ENCODE measurements at regions not wholly inside any gene's neighbourhood (a gene's known extent, or its start where the extent isn't known, plus 50 kb on each side); places are given as distances from the start of the nearest gene placed in this dataset.

DNA sequence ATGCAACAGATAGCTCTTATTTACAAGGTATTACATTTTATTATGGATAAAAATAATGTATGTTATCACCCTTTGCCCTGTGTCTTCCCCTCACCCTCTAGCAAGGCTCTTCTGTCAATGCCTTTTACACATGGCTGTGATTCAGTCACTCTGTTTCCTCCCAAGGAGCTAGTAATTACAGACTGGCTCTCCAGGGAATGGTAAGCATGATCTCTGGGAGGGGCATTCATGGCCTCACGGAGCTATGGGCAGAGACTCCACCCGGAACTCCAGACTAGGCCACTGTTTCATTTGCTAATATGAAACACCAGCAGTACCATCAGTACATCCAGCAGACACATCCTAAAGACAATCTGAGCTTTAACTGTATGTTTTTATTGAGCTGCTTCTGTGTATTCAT is 410.9 kb upstream of the CYRIA start:
- Histone ChIP-seq H3K27ac (ENCODE audit: low read depth in 1 of 2, low read length in 2 of 2) (no peak overlapping the region), H3K4me3 (ENCODE audit: low read length in 2 of 2) (no peak overlapping the region), H3K4me1 (ENCODE audit: control insufficient read depth in 1 of 2, insufficient read depth in 2 of 2, low read length in 2 of 2) (no peaks in the 10 kb centered on the region), H3K36me3 (ENCODE audit: control insufficient read depth in 1 of 2, insufficient read depth in 2 of 2, low read length in 1 of 2) (no peaks in the 10 kb centered on the region), H3K27me3 (ENCODE audit: control insufficient read depth in 1 of 2, insufficient read depth in 2 of 2, low read length in 1 of 2) (no peaks in the 10 kb centered on the region), H3K9me3 (ENCODE audit: control insufficient read depth, low read length) (peaks cover 3% of the 10 kb centered on the region)
- DNase-seq (no peak), ATAC-seq (ENCODE audit: low FRiP score) (no peak)
- intact Hi-C loops (cut with DNase I), result no loop called here
- 19 to 20% methylated on average over 2 of the region's 2 CpGs for whole genome bisulfite sequencing, 2 donors

DNA sequence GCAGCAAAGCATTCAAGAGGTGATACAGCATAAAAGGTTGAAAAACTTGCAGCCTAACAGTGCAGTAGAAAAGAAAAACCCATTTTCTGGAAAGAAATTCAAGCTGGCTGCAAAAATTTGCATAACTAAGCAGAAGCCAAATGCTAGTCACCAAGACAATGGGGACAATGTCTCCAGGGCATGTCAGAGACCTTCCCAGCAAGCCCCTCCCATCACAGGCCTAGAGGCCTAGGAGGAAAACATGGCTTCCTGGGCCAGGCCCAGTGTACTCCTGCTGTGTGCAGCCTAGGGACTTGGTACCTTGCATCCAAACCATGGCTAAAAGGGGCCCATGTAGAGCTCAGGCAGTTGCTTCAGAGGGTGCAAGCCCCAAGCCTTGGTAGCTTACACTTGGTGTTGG is 405.1 kb upstream of the CYRIA start:
- Histone ChIP-seq H3K4me1 (ENCODE audit: control insufficient read depth in 1 of 2, insufficient read depth in 2 of 2, low read length in 2 of 2) (no peaks in the 10 kb centered on the region), H3K36me3 (ENCODE audit: control insufficient read depth in 1 of 2, insufficient read depth in 2 of 2, low read length in 1 of 2) (no peaks in the 10 kb centered on the region), H3K27me3 (ENCODE audit: control insufficient read depth in 1 of 2, insufficient read depth in 2 of 2, low read length in 1 of 2) (no peaks in the 10 kb centered on the region), H3K27ac (ENCODE audit: low read depth in 1 of 2, low read length in 2 of 2) (no peak overlapping the region), H3K4me3 (ENCODE audit: low read length in 2 of 2) (no peak overlapping the region), H3K9me3 (ENCODE audit: control insufficient read depth, low read length) (no peaks in the 10 kb centered on the region)
- no peak for DNase-seq
- no peak for ATAC-seq (ENCODE audit: low FRiP score)
- intact Hi-C loops (cut with DNase I), result no loop called here

DNA sequence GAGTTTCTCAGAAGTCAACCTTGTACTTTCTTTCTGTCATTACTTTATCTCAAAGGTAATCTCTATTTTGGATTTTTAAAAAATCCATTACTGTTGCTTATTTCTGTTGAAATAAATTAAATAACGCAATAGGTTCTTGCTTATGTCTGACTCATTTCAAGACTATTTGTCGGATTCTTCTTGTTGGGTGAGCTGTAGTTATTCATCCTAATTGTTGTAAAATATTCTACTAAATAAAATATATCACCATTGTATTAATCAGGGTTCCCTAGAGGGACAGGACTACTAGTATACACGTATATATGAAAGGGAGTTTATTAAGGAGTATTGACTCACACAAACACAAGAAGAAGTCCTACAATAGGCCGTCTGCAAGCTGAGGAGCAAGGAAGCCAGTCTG is 403.9 kb upstream of the CYRIA start:
- DNase-seq, result no peak
- Histone ChIP-seq H3K27ac (ENCODE audit: low read depth in 1 of 2, low read length in 2 of 2) (no peak overlapping the region), H3K4me3 (ENCODE audit: low read length in 2 of 2) (no peak overlapping the region), H3K27me3 (ENCODE audit: control insufficient read depth in 1 of 2, insufficient read depth in 2 of 2, low read length in 1 of 2) (no peaks in the 10 kb centered on the region), H3K9me3 (ENCODE audit: control insufficient read depth, low read length) (no peaks in the 10 kb centered on the region), H3K36me3 (ENCODE audit: control insufficient read depth in 1 of 2, insufficient read depth in 2 of 2, low read length in 1 of 2) (no peaks in the 10 kb centered on the region), H3K4me1 (ENCODE audit: control insufficient read depth in 1 of 2, insufficient read depth in 2 of 2, low read length in 2 of 2) (no peaks in the 10 kb centered on the region)
- intact Hi-C loops (cut with DNase I), result no loop called here
- 73 to 77% methylated on average over 4 of the region's 4 CpGs for WGBS, 2 donors
- ATAC-seq (ENCODE audit: low FRiP score), result no peak

DNA sequence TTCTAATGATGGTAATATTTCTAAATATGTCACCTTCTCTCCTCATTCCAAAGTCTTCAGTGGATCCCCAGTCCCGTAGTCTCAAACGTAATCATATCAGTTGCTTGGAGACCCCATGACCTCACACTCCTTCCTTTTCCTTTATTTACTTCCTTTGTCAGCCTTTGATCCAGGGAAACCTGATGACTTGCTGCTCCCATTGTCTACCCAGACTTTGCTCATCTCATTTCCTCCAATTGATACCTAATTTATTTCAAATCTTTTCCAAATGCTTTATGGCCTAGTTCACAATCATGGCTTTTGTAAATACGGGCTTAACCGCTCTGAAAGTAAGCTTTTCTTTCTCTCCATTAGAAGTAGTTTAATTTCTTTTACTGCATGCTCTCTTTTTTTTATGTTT is 402.4 kb upstream of the CYRIA start:
- ATAC-seq (ENCODE audit: low FRiP score), result no peak
- Histone ChIP-seq H3K36me3 (ENCODE audit: control insufficient read depth in 1 of 2, insufficient read depth in 2 of 2, low read length in 1 of 2) (no peaks in the 10 kb centered on the region), H3K27me3 (ENCODE audit: control insufficient read depth in 1 of 2, insufficient read depth in 2 of 2, low read length in 1 of 2) (no peaks in the 10 kb centered on the region), H3K4me1 (ENCODE audit: control insufficient read depth in 1 of 2, insufficient read depth in 2 of 2, low read length in 2 of 2) (no peaks in the 10 kb centered on the region), H3K9me3 (ENCODE audit: control insufficient read depth, low read length) (no peaks in the 10 kb centered on the region), H3K4me3 (ENCODE audit: low read length in 2 of 2) (no peak overlapping the region), H3K27ac (ENCODE audit: low read depth in 1 of 2, low read length in 2 of 2) (no peak overlapping the region)
- DNase-seq, result no peak
- 79 to 88% methylated on average over 4 of the region's 4 CpGs for WGBS, 2 donors
- intact Hi-C loops (cut with DNase I), result no loop called here

DNA sequence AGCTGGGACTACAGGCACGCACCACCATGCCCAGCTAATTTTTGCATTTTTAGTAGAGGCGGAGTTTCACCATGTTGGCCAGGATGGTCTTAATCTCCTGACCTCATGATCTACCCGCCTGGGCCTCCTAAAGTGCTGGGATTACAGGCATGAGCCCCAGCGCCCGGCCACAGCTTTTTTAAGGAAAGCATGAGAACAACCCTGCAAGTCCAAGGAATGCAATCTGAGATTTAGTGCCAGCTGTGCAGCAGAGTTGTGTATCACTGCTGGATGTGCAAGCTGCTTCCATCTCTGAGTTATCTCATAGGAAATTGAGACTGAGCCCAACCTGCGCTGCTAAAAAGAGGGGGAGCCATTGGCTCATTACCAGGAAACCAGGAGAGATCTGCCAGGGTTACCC is 399.9 kb upstream of the CYRIA start:
- WGBS, 2 donors, result 68% methylated on average over 6 of the region's 6 CpGs
- DNase-seq, result no peak
- Histone ChIP-seq H3K9me3 (ENCODE audit: control insufficient read depth, low read length) (no peaks in the 10 kb centered on the region), H3K4me3 (ENCODE audit: low read length in 2 of 2) (no peak overlapping the region), H3K27me3 (ENCODE audit: control insufficient read depth in 1 of 2, insufficient read depth in 2 of 2, low read length in 1 of 2) (no peaks in the 10 kb centered on the region), H3K4me1 (ENCODE audit: control insufficient read depth in 1 of 2, insufficient read depth in 2 of 2, low read length in 2 of 2) (no peaks in the 10 kb centered on the region), H3K36me3 (ENCODE audit: control insufficient read depth in 1 of 2, insufficient read depth in 2 of 2, low read length in 1 of 2) (no peaks in the 10 kb centered on the region), H3K27ac (ENCODE audit: low read depth in 1 of 2, low read length in 2 of 2) (no peak overlapping the region)
- ATAC-seq (ENCODE audit: low FRiP score), result no peak
- intact Hi-C loops (cut with DNase I), result no loop called here

DNA sequence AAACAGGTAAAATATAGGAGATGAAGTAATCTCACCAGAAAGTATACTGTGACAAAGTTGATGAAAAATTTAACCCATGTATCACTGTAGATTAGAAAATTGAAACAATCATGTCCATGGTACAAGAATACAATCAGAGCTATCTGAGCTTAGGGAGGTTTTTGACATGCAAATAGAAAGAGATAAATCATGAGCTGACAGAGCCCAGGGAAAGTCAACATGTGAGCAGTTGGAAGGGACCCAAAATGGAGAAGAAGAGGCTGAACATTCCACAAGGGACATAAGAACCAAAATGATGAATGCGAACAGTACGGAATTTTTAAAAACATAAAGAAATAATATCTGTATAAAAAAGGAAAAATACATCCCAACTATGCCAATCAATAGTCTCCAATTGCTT is 395.4 kb upstream of the CYRIA start:
- H3K27me3 ChIP-seq (ENCODE audit: control insufficient read depth in 1 of 2, insufficient read depth in 2 of 2, low read length in 1 of 2), result peaks cover 0 to 2% of the 10 kb centered on the region in 2 donors
- H3K36me3 ChIP-seq (ENCODE audit: control insufficient read depth in 1 of 2, insufficient read depth in 2 of 2, low read length in 1 of 2), result no peaks in the 10 kb centered on the region
- ATAC-seq (ENCODE audit: low FRiP score), result no peak
- 85 to 89% methylated on average over 2 of the region's 2 CpGs for WGBS, 2 donors
- H3K4me1 ChIP-seq (ENCODE audit: control insufficient read depth in 1 of 2, insufficient read depth in 2 of 2, low read length in 2 of 2), result no peaks in the 10 kb centered on the region
- no peaks in the 10 kb centered on the region for H3K9me3 ChIP-seq (ENCODE audit: control insufficient read depth, low read length)
- no peak overlapping the region for H3K4me3 ChIP-seq (ENCODE audit: low read length in 2 of 2)
- intact Hi-C loops (cut with DNase I), result no loop called here
- no peak for DNase-seq
- H3K27ac ChIP-seq (ENCODE audit: low read depth in 1 of 2, low read length in 2 of 2), result no peak overlapping the region

DNA sequence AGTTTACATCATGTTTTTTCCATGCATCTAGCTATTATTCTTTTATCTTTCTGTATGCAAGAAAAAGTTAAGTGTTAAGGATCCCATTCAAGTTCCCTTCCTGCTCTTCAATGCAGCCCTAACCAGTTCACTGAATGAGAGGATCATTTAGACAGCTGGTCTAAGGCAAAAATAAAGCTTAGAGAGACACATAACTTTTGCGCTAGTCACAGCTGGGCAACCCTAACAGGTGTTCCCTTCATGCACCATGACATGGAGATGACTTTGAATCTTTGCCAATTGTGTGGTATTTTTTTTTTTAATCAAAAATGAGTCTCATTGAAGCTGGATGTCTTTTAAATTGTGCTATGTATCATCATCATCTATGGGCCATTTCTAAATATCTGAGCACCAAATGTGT is 393.8 kb upstream of the CYRIA start:
- ATAC-seq (ENCODE audit: low FRiP score), result no peak
- intact Hi-C loops (cut with DNase I), result no loop called here
- Histone ChIP-seq H3K36me3 (ENCODE audit: control insufficient read depth in 1 of 2, insufficient read depth in 2 of 2, low read length in 1 of 2) (no peaks in the 10 kb centered on the region), H3K4me1 (ENCODE audit: control insufficient read depth in 1 of 2, insufficient read depth in 2 of 2, low read length in 2 of 2) (no peaks in the 10 kb centered on the region), H3K27ac (ENCODE audit: low read depth in 1 of 2, low read length in 2 of 2) (no peak overlapping the region), H3K4me3 (ENCODE audit: low read length in 2 of 2) (no peak overlapping the region), H3K27me3 (ENCODE audit: control insufficient read depth in 1 of 2, insufficient read depth in 2 of 2, low read length in 1 of 2) (peaks cover 0 to 2% of the 10 kb centered on the region in 2 donors), H3K9me3 (ENCODE audit: control insufficient read depth, low read length) (no peaks in the 10 kb centered on the region)
- 83 to 85% methylated on average over 1 of the region's 1 CpG for WGBS, 2 donors
- DNase-seq, result no peak

DNA sequence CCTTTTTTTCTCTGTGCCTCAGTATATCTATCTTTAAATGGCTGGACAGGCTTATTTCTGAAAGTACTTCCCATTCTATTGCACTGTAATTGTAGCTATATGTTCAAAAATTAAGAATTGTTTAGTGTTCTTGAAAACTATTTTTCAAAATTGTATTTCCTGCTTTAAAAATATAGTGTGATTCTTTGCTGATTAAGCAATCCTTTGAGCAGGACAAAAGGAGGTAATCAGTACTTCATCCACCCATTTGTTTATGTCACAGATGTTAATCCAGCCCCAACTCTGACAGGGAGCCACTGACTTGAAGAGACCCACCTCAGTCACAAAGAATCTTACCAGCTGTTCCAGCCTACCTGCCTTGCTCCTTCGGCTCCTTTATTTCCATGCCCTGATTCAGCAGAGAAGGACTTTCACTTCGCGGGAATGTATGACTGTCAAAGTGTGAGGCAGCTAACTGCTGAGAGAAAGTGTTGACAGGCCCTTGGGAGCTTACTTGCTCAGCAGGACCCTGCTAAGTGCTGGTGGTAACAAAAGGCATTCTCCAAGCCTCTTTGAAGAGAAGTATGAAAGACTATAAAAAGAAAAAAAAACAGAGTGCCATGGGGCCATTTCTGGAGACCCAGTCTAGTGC is 393.3 kb upstream of the CYRIA start:
- Histone ChIP-seq H3K9me3 (ENCODE audit: control insufficient read depth, low read length) (no peaks in the 10 kb centered on the region), H3K27ac (ENCODE audit: low read depth in 1 of 2, low read length in 2 of 2) (no peak overlapping the region), H3K36me3 (ENCODE audit: control insufficient read depth in 1 of 2, insufficient read depth in 2 of 2, low read length in 1 of 2) (no peaks in the 10 kb centered on the region), H3K27me3 (ENCODE audit: control insufficient read depth in 1 of 2, insufficient read depth in 2 of 2, low read length in 1 of 2) (peaks cover 0 to 2% of the 10 kb centered on the region in 2 donors), H3K4me3 (ENCODE audit: low read length in 2 of 2) (no peak overlapping the region), H3K4me1 (ENCODE audit: control insufficient read depth in 1 of 2, insufficient read depth in 2 of 2, low read length in 2 of 2) (no peaks in the 10 kb centered on the region)
- ATAC-seq (ENCODE audit: low FRiP score), result no peak
- DNase-seq, result no peak
- intact Hi-C loops (cut with DNase I), result no loop called here
- 10 to 13% methylated on average over 3 of the region's 3 CpGs for WGBS, 2 donors

DNA sequence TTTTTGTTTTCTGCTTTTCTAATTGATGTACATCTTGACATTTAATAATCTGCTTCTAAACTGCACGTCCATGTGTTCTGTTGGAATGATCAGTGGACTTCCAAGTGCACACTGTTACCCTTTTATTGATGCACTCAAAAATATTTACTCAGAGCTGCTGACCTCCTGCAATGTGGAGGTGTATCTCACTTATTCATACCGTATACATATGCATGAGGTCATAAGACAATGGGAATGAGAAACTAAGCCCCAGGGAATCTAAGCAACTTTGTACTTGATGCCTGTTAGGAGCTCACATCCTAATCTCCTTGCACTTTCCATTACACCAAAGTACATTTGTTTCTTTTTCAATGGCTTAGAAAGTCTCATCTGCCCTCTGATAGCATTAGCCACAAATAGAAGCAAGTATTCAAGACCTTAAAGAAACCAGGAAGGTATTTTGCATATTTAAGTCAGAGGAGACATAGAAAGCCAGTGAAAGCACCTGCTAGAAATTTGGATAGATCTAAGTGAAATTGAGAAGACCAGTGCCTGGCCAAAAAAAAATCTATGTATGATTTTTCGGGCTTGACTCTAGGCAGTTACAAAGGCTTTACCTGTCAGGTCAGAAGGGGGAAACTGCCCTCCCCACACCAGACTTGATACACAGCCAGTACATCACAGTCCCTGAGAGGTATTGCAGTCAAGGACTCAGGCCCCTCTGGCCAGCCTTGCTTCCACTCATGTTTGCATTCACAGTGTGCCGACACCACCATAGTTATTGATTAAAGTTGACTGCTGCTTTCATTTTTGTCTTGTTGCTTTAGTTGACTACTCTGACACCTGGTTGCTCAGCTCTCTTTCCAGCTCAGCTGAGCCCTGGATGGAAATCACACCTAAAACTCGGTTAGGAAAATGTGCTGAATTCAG is 391.7 kb upstream of the CYRIA start:
- Histone ChIP-seq H3K9me3 (ENCODE audit: control insufficient read depth, low read length) (peaks cover 2% of the 10 kb centered on the region), H3K4me1 (ENCODE audit: control insufficient read depth in 1 of 2, insufficient read depth in 2 of 2, low read length in 2 of 2) (no peaks in the 10 kb centered on the region), H3K36me3 (ENCODE audit: control insufficient read depth in 1 of 2, insufficient read depth in 2 of 2, low read length in 1 of 2) (no peaks in the 10 kb centered on the region), H3K4me3 (ENCODE audit: low read length in 2 of 2) (no peak overlapping the region), H3K27ac (ENCODE audit: low read depth in 1 of 2, low read length in 2 of 2) (no peak overlapping the region), H3K27me3 (ENCODE audit: control insufficient read depth in 1 of 2, insufficient read depth in 2 of 2, low read length in 1 of 2) (peaks cover 0 to 2% of the 10 kb centered on the region in 2 donors)
- 59 to 64% methylated on average over 5 of the region's 5 CpGs for WGBS, 2 donors
- intact Hi-C loops (cut with DNase I), result no loop called here
- DNase-seq (no peak), ATAC-seq (ENCODE audit: low FRiP score) (no peak)

Data from aorta (tissue), 5 donors.